IMR-90 (cell line): ENCODE measurements at regions not wholly inside any gene's neighbourhood (a gene's known extent, or its start where the extent isn't known, plus 50 kb on each side); places are given as distances from the start of the nearest gene placed in this dataset.

Source experiments
- ATAC-seq: fragments of 200-7000 bp; cut with Tn5 transposase; 2 replicates; pipeline ENCODE4 v1.9.1; 2020; ENCODE audit warnings: low read depth, mild to moderate bottlenecking, moderate library complexity
- BruUV-seq: library from RNA; stranded (reverse); fragments of 400-500 nt; replicated peaks from 2 replicates; lab custom pipeline; 2021; lab: Mats Ljungman, UMichigan
- CTCF ChIA-PET: fragments of 300-600 bp; formaldehyde crosslinking; extraction: SDS; loops from one replicate; lab custom pipeline; 2021; ENCODE audit warnings: antibody characterized with exemption; lab: Yijun Ruan, JAX
- POLR2A ChIA-PET: fragments of 300-600 bp; sonication (Branson Sonifier 250); formaldehyde crosslinking; loops from one replicate; lab custom pipeline; 2022; ENCODE audit warnings: antibody characterized with exemption; ENCODE audit not compliant: unreplicated experiment; lab: Charles Lee
- DNase-seq: peaks from one replicate; pipeline ENCODE4 v3.0.0; 2013
- H2AFZ ChIP-seq: replicated peaks from 2 replicates; pipeline ENCODE3; 2013; ENCODE audit warnings: low read length, mild to moderate bottlenecking; ENCODE audit not compliant: poor library complexity
- H2AK5ac ChIP-seq: 2 replicates; pipeline ENCODE4 v1.6.1; 2013; ENCODE audit warnings: low read depth, low read length, inconsistent platforms
- H2AK9ac ChIP-seq: replicated peaks from 2 replicates; pipeline ENCODE3; 2013; ENCODE audit warnings: mild to moderate bottlenecking, low read depth, low read length, moderate library complexity; ENCODE audit not compliant: poor library complexity
- H2BK120ac ChIP-seq: 2 replicates; pipeline ENCODE4 v1.6.1; 2013; ENCODE audit warnings: low read depth, low read length, inconsistent platforms
- H2BK15ac ChIP-seq: 3 replicates; pipeline ENCODE4 v1.6.1; 2013; ENCODE audit warnings: low read depth, low read length, inconsistent platforms
- H2BK20ac ChIP-seq: 2 replicates; pipeline ENCODE4 v1.6.1; 2013; ENCODE audit warnings: low read depth, mild to moderate bottlenecking, inconsistent platforms, low read length, moderate library complexity
- H2BK5ac ChIP-seq: 2 replicates; pipeline ENCODE4 v1.6.1; 2013; ENCODE audit warnings: mild to moderate bottlenecking, low read depth, low read length, inconsistent platforms; ENCODE audit not compliant: poor library complexity, severe bottlenecking
- H3K14ac ChIP-seq: replicated peaks from 2 replicates; pipeline ENCODE4 v1.6.1; 2013; ENCODE audit warnings: low read depth, low read length, inconsistent platforms
- H3K18ac ChIP-seq: 2 replicates; pipeline ENCODE4 v1.6.1; 2013; ENCODE audit warnings: low read depth, low read length, control low read depth
- H3K23ac ChIP-seq: 2 replicates; pipeline ENCODE4 v1.6.1; 2013; ENCODE audit warnings: low read depth, low read length, inconsistent platforms
- H3K27ac ChIP-seq: 2 replicates; pipeline ENCODE4 v1.5.1; 2013; ENCODE audit warnings: mild to moderate bottlenecking, control low read depth, low read length; ENCODE audit not compliant: insufficient read depth
- H3K27me3 ChIP-seq: 2 replicates; pipeline ENCODE4 v1.6.1; 2013; ENCODE audit warnings: low read length; ENCODE audit not compliant: control insufficient read depth, insufficient read depth
- H3K36me3 ChIP-seq: 2 replicates; pipeline ENCODE4 v1.6.1; 2013; ENCODE audit warnings: low read length, mixed read lengths; ENCODE audit not compliant: control insufficient read depth, insufficient read depth
- H3K4ac ChIP-seq: 2 replicates; pipeline ENCODE4 v1.6.1; 2013; ENCODE audit warnings: low read depth, low read length, inconsistent platforms
- H3K4me1 ChIP-seq: 2 replicates; pipeline ENCODE4 v1.6.1; 2013; ENCODE audit warnings: low read length, mixed read lengths; ENCODE audit not compliant: control insufficient read depth, insufficient read depth
- H3K4me2 ChIP-seq: 2 replicates; pipeline ENCODE4 v1.6.1; 2013; ENCODE audit warnings: low read depth, mild to moderate bottlenecking, control low read depth, low read length, moderate library complexity
- H3K4me3 ChIP-seq: 2 replicates; pipeline ENCODE4 v1.5.1; 2013; ENCODE audit warnings: low read depth, mild to moderate bottlenecking, control low read depth, low read length, moderate library complexity; ENCODE audit not compliant: insufficient read depth
- H3K56ac ChIP-seq: 2 replicates; pipeline ENCODE4 v1.6.1; 2013; ENCODE audit warnings: low read length, inconsistent platforms; ENCODE audit not compliant: insufficient read depth; ENCODE audit errors: extremely low read depth
- H3K79me1 ChIP-seq, 2 experiments: 2 replicates each; pipeline ENCODE4 v1.6.1; 2013; ENCODE audit warnings: low read length in 2 of 2, inconsistent platforms in 1 of 2, low read depth in 1 of 2
- H3K9ac ChIP-seq: 2 replicates; pipeline ENCODE4 v1.6.1; 2013; ENCODE audit warnings: low read depth, low read length, control low read depth
- H3K9me1 ChIP-seq: 2 replicates; pipeline ENCODE4 v1.6.1; 2013; ENCODE audit warnings: low read length, inconsistent platforms; ENCODE audit not compliant: insufficient read depth
- H3K9me3 ChIP-seq: 2 replicates; pipeline ENCODE4 v1.6.1; 2013; ENCODE audit warnings: low read length; ENCODE audit not compliant: control insufficient read depth, insufficient read depth
- H4K20me1 ChIP-seq: 2 replicates; pipeline ENCODE4 v1.6.1; 2013; ENCODE audit warnings: low read length, inconsistent platforms; ENCODE audit not compliant: insufficient read depth
- H4K5ac ChIP-seq: 2 replicates; pipeline ENCODE4 v1.6.1; 2013; ENCODE audit warnings: mild to moderate bottlenecking, low read depth, low read length, control low read depth
- H4K8ac ChIP-seq, 2 experiments: 2 replicates each; pipeline ENCODE4 v1.6.1; 2013; ENCODE audit warnings: low read depth in 2 of 2, low read length in 2 of 2, control low read depth in 1 of 2, inconsistent platforms in 1 of 2
- H4K91ac ChIP-seq: 2 replicates; pipeline ENCODE4 v1.6.1; 2013; ENCODE audit warnings: low read depth, low read length, inconsistent platforms; ENCODE audit not compliant: insufficient read depth
- BHLHE40 ChIP-seq: fragments of 150-350 bp; IDR thresholded peaks from 2 replicates; pipeline ENCODE4 v1.6.1; 2016; ENCODE audit warnings: mild to moderate bottlenecking, low read depth, low read length
- CEBPB ChIP-seq: IDR thresholded peaks from 2 replicates; pipeline ENCODE4 v1.6.1; 2012; ENCODE audit warnings: low read depth, low read length, improper control_type of control experiment
- CHD1 ChIP-seq: IDR thresholded peaks from 2 replicates; pipeline ENCODE4 v1.6.1; 2012; ENCODE audit warnings: low read depth, low read length, improper control_type of control experiment
- CTCF ChIP-seq: conservative IDR thresholded peaks from 2 replicates; pipeline ENCODE4 v1.5.1; 2012; ENCODE audit warnings: mild to moderate bottlenecking, low read depth, low read length, improper control_type of control experiment
- ELK1 ChIP-seq: fragments of 150-350 bp; IDR thresholded peaks from 2 replicates; pipeline ENCODE4 v1.6.1; 2016; ENCODE audit warnings: low read depth, mild to moderate bottlenecking, low read length, moderate library complexity, borderline replicate concordance
- FOS ChIP-seq: fragments of 150-350 bp; IDR thresholded peaks from 2 replicates; pipeline ENCODE4 v1.6.1; 2016; ENCODE audit warnings: low read depth, low read length
- MAFK ChIP-seq: IDR thresholded peaks from 2 replicates; pipeline ENCODE4 v1.6.1; 2012; ENCODE audit warnings: low read depth, low read length, improper control_type of control experiment
- MAZ ChIP-seq: IDR thresholded peaks from 2 replicates; pipeline ENCODE4 v1.6.1; 2012; ENCODE audit warnings: low read depth, mild to moderate bottlenecking, low read length, improper control_type of control experiment, moderate library complexity, borderline replicate concordance
- MXI1 ChIP-seq: IDR thresholded peaks from 2 replicates; pipeline ENCODE4 v1.6.1; 2012; ENCODE audit warnings: low read depth, mild to moderate bottlenecking, low read length, moderate library complexity, borderline replicate concordance
- NFE2L2 ChIP-seq: fragments of 150-350 bp; IDR thresholded peaks from 2 replicates; pipeline ENCODE4 v1.6.1; 2016; ENCODE audit warnings: low read depth, mild to moderate bottlenecking, low read length
- POLR2A ChIP-seq: IDR thresholded peaks from 2 replicates; pipeline ENCODE4 v1.6.1; 2012; ENCODE audit warnings: mild to moderate bottlenecking, low read depth, low read length
- RAD21 ChIP-seq: IDR thresholded peaks from 2 replicates; pipeline ENCODE4 v1.6.1; 2012; ENCODE audit warnings: low read length, improper control_type of control experiment
- RCOR1 ChIP-seq: IDR thresholded peaks from 2 replicates; pipeline ENCODE4 v1.6.1; 2012; ENCODE audit warnings: mild to moderate bottlenecking, low read length, improper control_type of control experiment; ENCODE audit not compliant: insufficient replicate concordance
- RFX5 ChIP-seq: IDR thresholded peaks from 2 replicates; pipeline ENCODE4 v1.8.0; 2012; ENCODE audit warnings: low read depth, mild to moderate bottlenecking, low read length, moderate library complexity
- SMC3 ChIP-seq: fragments of 150-350 bp; IDR thresholded peaks from 2 replicates; pipeline ENCODE4 v1.6.1; 2016; ENCODE audit warnings: low read depth, mild to moderate bottlenecking, antibody characterized with exemption, low read length, moderate library complexity
- USF2 ChIP-seq: fragments of 150-350 bp; IDR thresholded peaks from 2 replicates; pipeline ENCODE4 v1.6.1; 2017; ENCODE audit warnings: mild to moderate bottlenecking, antibody characterized with exemption, low read length, low read depth
- WGBS, 2 experiments: methylation state at CpG; one replicate each; pipeline versions ENCODE4 v1.1.5 to v1.1.7; 2013; ENCODE audit warnings: missing lambda C conversion rate in 2 of 2; ENCODE audit not compliant: insufficient read length in 1 of 2; ENCODE audit errors: extremely low coverage in 2 of 2; 5-methylcytosine and 5-hydroxymethylcytosine counted together
- dilution Hi-C: fragments of 300-500 bp; cut with HindIII; formaldehyde crosslinking; loops from one replicate; pipeline ENCODE4 v1.14.3; 2018; ENCODE audit warnings: low sequenced_read_pairs; ENCODE audit not compliant: unreplicated experiment
- in situ Hi-C: fragments of 300-500 bp; cut with MboI; formaldehyde crosslinking; loops from 3 replicates; pipeline ENCODE4 v1.14.3; 2019; ENCODE audit warnings: low sequenced_read_pairs, inconsistent platforms, mixed read lengths
- intact Hi-C: fragments of 100-400 bp; cut with micrococcal nuclease; formaldehyde crosslinking; loops from 2 replicates; pipeline ENCODE4 v1.10.0; 2022

GRCh38 chr2:82075875-82076274, 1771.3 kb upstream of the LRRTM1 start:
- TF ChIP-seq MXI1 (no peak), CEBPB (no peak), FOS (no peak), RFX5 (no peak), NFE2L2 (no peak), RAD21 (no peak), RCOR1 (no peak), POLR2A (no peak), USF2 (no peak), ELK1 (no peak), BHLHE40 (no peak), CTCF (no peak), CHD1 (no peak), MAZ (no peak), MAFK (no peak), SMC3 (no peak)
- dilution Hi-C loops, result no loop called here

More at GRCh38 chr2:82075875-82076274, 1771.3 kb upstream of the LRRTM1 start:
- ChIA-PET POLR2A (no interaction called here), CTCF (no interaction called here)
- Histone ChIP-seq H3K14ac (no peak overlapping the region), H3K27ac (no peak overlapping the region), H4K8ac (no peak overlapping the region), H4K5ac (no peak overlapping the region), H3K4me2 (no peak overlapping the region), H3K9ac (no peak overlapping the region), H3K4me3 (no peak overlapping the region), H3K9me3 (peaks cover 3% of the 10 kb centered on the region; the same call in 1 of the 2 replicates), H2BK20ac (no peak overlapping the region), H3K36me3 (no peaks in the 10 kb centered on the region), H3K9me1 (no peaks in the 10 kb centered on the region), H3K56ac (no peak overlapping the region), H4K20me1 (no peaks in the 10 kb centered on the region), H2BK120ac (no peak overlapping the region), H2BK5ac (no peak overlapping the region), H3K4me1 (no peaks in the 10 kb centered on the region), H2AK9ac (no peak overlapping the region), H2AFZ (no peak overlapping the region), H4K91ac (no peak overlapping the region), H3K79me1 (no peaks in the 10 kb centered on the region), H3K27me3 (no peaks in the 10 kb centered on the region), H3K23ac (no peak overlapping the region), H2BK15ac (no peak overlapping the region), H3K4ac (no peak overlapping the region), H2AK5ac (no peak overlapping the region), H3K18ac (no peak overlapping the region)
- intact Hi-C loops (no loop called here), in situ Hi-C loops (no loop called here)
- BruUV-seq, result no TSS peak
- ATAC-seq (no peak), DNase-seq (no peak)
- no CpG with 5 or more reads among the region's 2 CpGs for WGBS, 2 experiments
